Neutrophil (primary cell): ENCODE measurements at regions not wholly inside any gene's neighbourhood (a gene's known extent, or its start where the extent isn't known, plus 50 kb on each side); places are given as distances from the start of the nearest gene placed in this dataset.

Experiments used
- H3K27ac ChIP-seq: fragments of 200-600 bp; sonication (generic); 2 replicates; pipeline ENCODE4 v1.5.1; 2016; ENCODE audit warnings: mild to moderate bottlenecking, moderate library complexity
- H3K27me3 ChIP-seq: fragments of 200-600 bp; sonication (generic); 2 replicates; pipeline ENCODE4 v1.6.0; 2016; ENCODE audit warnings: mild to moderate bottlenecking
- H3K36me3 ChIP-seq: fragments of 200-600 bp; sonication (generic); 2 replicates; pipeline ENCODE4 v1.5.1; 2017
- H3K4me1 ChIP-seq, 2 experiments: fragments of 200-600 bp in 1 of 2; sonication (generic) in 1 of 2; 1 replicate in 1 of 2; 2 replicates in 1 of 2; pipeline versions ENCODE4 v1.5.1 to v1.6.1; 2013 to 2016; ENCODE audit warnings: low read depth in 1 of 2, low read length in 1 of 2, mild to moderate bottlenecking in 1 of 2, moderate library complexity in 1 of 2; ENCODE audit not compliant: control insufficient read depth in 1 of 2, insufficient read depth in 1 of 2
- H3K4me3 ChIP-seq, 2 experiments: fragments of 200-600 bp in 1 of 2; sonication (generic) in 1 of 2; 1 replicate in 1 of 2; 2 replicates in 1 of 2; pipeline ENCODE4 v1.5.1; 2013 to 2016; ENCODE audit warnings: low read depth in 1 of 2, low read length in 1 of 2, mild to moderate bottlenecking in 1 of 2, moderate library complexity in 1 of 2
- H3K9me3 ChIP-seq: fragments of 200-600 bp; sonication (generic); 2 replicates; pipeline ENCODE4 v1.5.1; 2016
- TF ChIP-seq, protein P1 (sequence below): fragments of 200-600 bp; sonication (generic); IDR thresholded peaks from 2 replicates; pipeline ENCODE4 v1.5.1; 2016; ENCODE audit warnings: antibody characterized with exemption

DNA sequence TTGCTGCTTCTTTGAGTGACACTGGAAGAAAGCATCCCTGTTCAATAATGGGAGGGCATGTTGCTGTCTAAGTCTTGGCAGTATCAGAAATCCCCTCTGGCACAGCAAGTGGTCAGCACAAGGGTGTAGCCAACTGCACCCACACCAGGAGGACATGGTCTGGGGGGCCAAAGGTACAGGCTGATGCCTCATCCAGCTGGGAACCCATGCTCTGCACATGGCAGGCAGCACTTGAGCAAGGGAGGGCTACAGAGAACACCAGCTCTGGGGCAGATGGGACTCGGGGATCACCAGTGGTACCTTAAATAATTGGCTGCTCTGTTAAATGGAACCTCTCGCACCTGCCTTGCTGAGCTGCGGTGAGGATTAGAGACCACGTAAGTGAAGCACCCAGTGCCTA is 265.2 kb downstream of the SYK start:
- TF ChIP-seq, protein P1, sequence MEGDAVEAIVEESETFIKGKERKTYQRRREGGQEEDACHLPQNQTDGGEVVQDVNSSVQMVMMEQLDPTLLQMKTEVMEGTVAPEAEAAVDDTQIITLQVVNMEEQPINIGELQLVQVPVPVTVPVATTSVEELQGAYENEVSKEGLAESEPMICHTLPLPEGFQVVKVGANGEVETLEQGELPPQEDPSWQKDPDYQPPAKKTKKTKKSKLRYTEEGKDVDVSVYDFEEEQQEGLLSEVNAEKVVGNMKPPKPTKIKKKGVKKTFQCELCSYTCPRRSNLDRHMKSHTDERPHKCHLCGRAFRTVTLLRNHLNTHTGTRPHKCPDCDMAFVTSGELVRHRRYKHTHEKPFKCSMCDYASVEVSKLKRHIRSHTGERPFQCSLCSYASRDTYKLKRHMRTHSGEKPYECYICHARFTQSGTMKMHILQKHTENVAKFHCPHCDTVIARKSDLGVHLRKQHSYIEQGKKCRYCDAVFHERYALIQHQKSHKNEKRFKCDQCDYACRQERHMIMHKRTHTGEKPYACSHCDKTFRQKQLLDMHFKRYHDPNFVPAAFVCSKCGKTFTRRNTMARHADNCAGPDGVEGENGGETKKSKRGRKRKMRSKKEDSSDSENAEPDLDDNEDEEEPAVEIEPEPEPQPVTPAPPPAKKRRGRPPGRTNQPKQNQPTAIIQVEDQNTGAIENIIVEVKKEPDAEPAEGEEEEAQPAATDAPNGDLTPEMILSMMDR = no peak

GRCh38 chr9:91067306-91067860 is 265.8 kb downstream of the SYK start:
- Histone ChIP-seq H3K36me3 (no peaks in the 10 kb centered on the region), H3K4me1 (peaks cover 25 to 37% of the 10 kb centered on the region in 2 experiments), H3K4me3 (no peak overlapping the region), H3K9me3 (no peaks in the 10 kb centered on the region), H3K27ac (no peak overlapping the region), H3K27me3 (no peaks in the 10 kb centered on the region)
- TF ChIP-seq, protein P1 = no peak

More for the DNA sequence above, 265.2 kb downstream of the SYK start:
- Histone ChIP-seq H3K9me3 (no peaks in the 10 kb centered on the region), H3K36me3 (no peaks in the 10 kb centered on the region), H3K4me3 (no peak overlapping the region), H3K4me1 (peaks cover 25 to 36% of the 10 kb centered on the region in 2 experiments), H3K27me3 (no peaks in the 10 kb centered on the region), H3K27ac (no peak overlapping the region)

DNA sequence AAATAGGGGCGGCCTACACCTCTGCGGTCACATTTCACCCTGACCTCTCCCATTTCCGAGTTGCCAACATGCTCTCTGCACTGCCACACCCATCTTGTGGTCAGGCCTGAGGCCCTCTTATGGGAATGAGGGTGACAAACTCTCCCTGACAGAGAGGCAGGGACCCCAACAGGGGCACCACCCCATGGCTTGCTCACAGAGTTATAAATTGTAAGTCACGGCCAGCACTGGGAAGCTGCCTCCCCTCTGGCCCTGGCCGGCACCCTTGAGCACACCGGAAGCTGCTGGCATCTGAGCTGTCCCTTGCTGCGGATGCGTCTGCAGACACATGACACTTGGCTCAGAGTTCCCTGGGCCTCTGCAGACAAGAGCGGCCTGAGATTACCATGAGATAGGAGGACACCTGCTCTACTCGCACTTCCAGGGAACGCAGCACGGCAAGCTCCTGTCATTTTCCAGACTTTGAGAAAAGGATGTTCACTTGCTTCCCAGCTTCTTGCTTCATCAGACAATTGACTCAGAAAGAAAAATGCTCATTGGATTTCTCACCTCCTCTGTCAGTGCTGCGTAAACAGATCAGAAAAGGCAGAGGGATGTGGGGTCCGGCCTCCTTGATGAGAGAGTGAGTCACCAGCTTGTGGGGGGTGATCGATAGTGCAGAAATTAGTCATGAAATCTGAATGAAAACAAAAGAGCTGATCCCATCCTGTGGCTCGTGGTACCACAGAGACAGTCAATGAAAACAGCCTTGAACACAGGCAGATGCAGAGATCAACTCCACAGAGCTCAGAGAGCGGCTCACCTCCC is 269.8 kb downstream of the SYK start:
- H3K9me3 ChIP-seq = no peaks in the 10 kb centered on the region
- H3K36me3 ChIP-seq = no peaks in the 10 kb centered on the region
- TF ChIP-seq, protein P1 = no peak
- no peak overlapping the region for H3K27ac ChIP-seq
- H3K27me3 ChIP-seq = no peaks in the 10 kb centered on the region
- H3K4me1 ChIP-seq = peaks cover 25 to 37% of the 10 kb centered on the region in 2 experiments
- H3K4me3 ChIP-seq = no peak overlapping the region

DNA sequence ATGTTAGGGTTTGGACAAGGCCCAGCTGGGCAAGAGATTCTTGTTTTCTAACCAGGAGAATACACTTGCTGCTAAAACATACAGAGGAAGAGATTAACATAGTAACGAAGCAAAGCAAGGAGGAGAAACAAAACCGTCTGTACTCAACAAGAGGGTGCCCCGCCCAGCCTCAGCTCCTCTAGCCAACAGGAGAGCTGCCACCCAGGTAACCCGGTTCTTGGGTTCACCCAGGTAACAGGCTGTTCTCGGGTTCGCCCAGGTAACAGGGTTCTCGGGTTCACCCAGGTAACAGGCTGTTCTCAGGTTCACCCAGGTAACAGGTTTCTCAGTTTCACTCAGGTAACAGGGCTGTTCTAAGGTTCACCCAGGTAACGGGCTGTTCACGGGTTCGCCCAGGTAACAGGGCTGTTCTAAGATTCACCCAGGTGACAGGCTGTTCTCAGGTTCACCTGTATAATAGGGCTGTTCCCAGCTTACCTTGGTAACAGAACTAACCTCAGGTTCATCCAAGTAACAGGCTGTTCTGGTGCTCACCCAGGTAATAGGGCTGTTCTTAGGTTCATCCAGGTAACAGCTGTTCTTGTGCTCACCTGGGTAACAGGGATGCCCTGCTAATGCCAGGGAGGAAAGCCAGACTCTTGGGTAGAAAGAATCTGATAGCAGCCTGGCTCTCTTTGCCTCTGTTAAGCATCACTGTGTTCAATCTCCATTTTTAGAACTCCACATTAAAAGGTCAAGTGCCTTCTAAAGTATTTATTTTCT is 271.6 kb downstream of the SYK start:
- no peaks in the 10 kb centered on the region for H3K9me3 ChIP-seq
- peaks cover 15 to 27% of the 10 kb centered on the region in 2 experiments for H3K4me1 ChIP-seq
- no peak overlapping the region for H3K27ac ChIP-seq
- no peaks in the 10 kb centered on the region for H3K27me3 ChIP-seq
- no peaks in the 10 kb centered on the region for H3K36me3 ChIP-seq
- TF ChIP-seq, protein P1 = no peak
- H3K4me3 ChIP-seq = no peak overlapping the region

- TF ChIP-seq, protein P1 = no peak
- H3K4me1 ChIP-seq = peaks cover 6 to 19% of the 10 kb centered on the region in 2 experiments
- H3K27me3 ChIP-seq = no peaks in the 10 kb centered on the region
- H3K36me3 ChIP-seq = no peaks in the 10 kb centered on the region
- H3K27ac ChIP-seq = no peak overlapping the region
- no peaks in the 10 kb centered on the region for H3K9me3 ChIP-seq
- H3K4me3 ChIP-seq = no peak overlapping the region
These were observed 272.5 kb downstream of the SYK start for GRCh38 chr9:91073811-91074771.
